ENCODE measurements at regions not wholly inside any gene's neighbourhood (a gene's known extent, or its start where the extent isn't known, plus 50 kb on each side); places are given as distances from the start of the nearest gene placed in this dataset.
"Not testable (repeated sequence)": the region's sequence is repeated elsewhere in the genome, so short reads cannot be mapped to it uniquely, and the experiment has no call there.

GRCh38 chr3:191592105-191592504 lies 131.1 kb downstream of the PYDC2 start:
- DNase-seq: no peak
- Mint-ChIP-seq H3K27ac (no peak overlapping the region), H3K4me1 (ENCODE audit: low read depth) (no peaks in the 10 kb centered on the region), H3K27me3 (ENCODE audit: low read depth) (no peaks in the 10 kb centered on the region), H3K36me3 (ENCODE audit: low read depth) (no peaks in the 10 kb centered on the region), H3K9me3 (peaks cover 5% of the 10 kb centered on the region), H3K4me3 (no peak overlapping the region)
- CTCF ChIA-PET: no interaction called here
- intact Hi-C loops (cut with micrococcal nuclease): no loop called here

GRCh38 chr3:191593486-191593885 lies 132.5 kb downstream of the PYDC2 start:
- DNase-seq: no peak
- no peaks in the 10 kb centered on the region for H3K27me3 Mint-ChIP-seq (ENCODE audit: low read depth)
- CTCF ChIA-PET: no interaction called here
- no peak overlapping the region for H3K27ac Mint-ChIP-seq
- peaks cover 5% of the 10 kb centered on the region for H3K9me3 Mint-ChIP-seq
- H3K4me3 Mint-ChIP-seq: no peak overlapping the region
- intact Hi-C loops (cut with micrococcal nuclease): no loop called here
- no peaks in the 10 kb centered on the region for H3K36me3 Mint-ChIP-seq (ENCODE audit: low read depth)
- H3K4me1 Mint-ChIP-seq (ENCODE audit: low read depth): no peaks in the 10 kb centered on the region

GRCh38 chr3:191615511-191615910 lies 154.5 kb downstream of the PYDC2 start:
- DNase-seq; H3K27ac Mint-ChIP-seq; CTCF ChIA-PET; H3K9me3 Mint-ChIP-seq; H3K27me3 Mint-ChIP-seq (ENCODE audit: low read depth); H3K4me3 Mint-ChIP-seq; H3K36me3 Mint-ChIP-seq (ENCODE audit: low read depth); H3K4me1 Mint-ChIP-seq (ENCODE audit: low read depth); intact Hi-C loops (cut with micrococcal nuclease): not testable (repeated sequence)

- H3K27me3 Mint-ChIP-seq (ENCODE audit: low read depth): no peaks in the 10 kb centered on the region
- H3K27ac Mint-ChIP-seq: no peak overlapping the region
These were observed 163.3 kb downstream of the PYDC2 start for GRCh38 chr3:191624299-191624698.

GRCh38 chr3:191627064-191627463 lies 166.1 kb downstream of the PYDC2 start:
- no peaks in the 10 kb centered on the region for H3K36me3 Mint-ChIP-seq (ENCODE audit: low read depth)
- H3K27ac Mint-ChIP-seq: no peak overlapping the region
- H3K9me3 Mint-ChIP-seq: peaks cover 4% of the 10 kb centered on the region
- no peaks in the 10 kb centered on the region for H3K4me1 Mint-ChIP-seq (ENCODE audit: low read depth)
- H3K4me3 Mint-ChIP-seq: no peak overlapping the region
- H3K27me3 Mint-ChIP-seq (ENCODE audit: low read depth): no peaks in the 10 kb centered on the region
- CTCF ChIA-PET: no interaction called here
- intact Hi-C loops (cut with micrococcal nuclease): no loop called here
- no peak for DNase-seq

More at GRCh38 chr3:191624299-191624698, 163.3 kb downstream of the PYDC2 start:
- no peak for DNase-seq
- Mint-ChIP-seq H3K9me3 (peaks cover 4% of the 10 kb centered on the region), H3K36me3 (ENCODE audit: low read depth) (no peaks in the 10 kb centered on the region), H3K4me3 (no peak overlapping the region), H3K4me1 (ENCODE audit: low read depth) (no peaks in the 10 kb centered on the region)
- CTCF ChIA-PET: no interaction called here
- intact Hi-C loops (cut with micrococcal nuclease): no loop called here

- Mint-ChIP-seq H3K36me3 (ENCODE audit: low read depth) (no peaks in the 10 kb centered on the region), H3K27ac (no peak overlapping the region), H3K27me3 (ENCODE audit: low read depth) (no peaks in the 10 kb centered on the region), H3K4me1 (ENCODE audit: low read depth) (no peaks in the 10 kb centered on the region), H3K4me3 (no peak overlapping the region), H3K9me3 (peaks cover 2% of the 10 kb centered on the region)
- CTCF ChIA-PET: no interaction called here
- intact Hi-C loops (cut with micrococcal nuclease): no loop called here
- DNase-seq: no peak
These were observed 167.6 kb downstream of the PYDC2 start for GRCh38 chr3:191628571-191628970.

GRCh38 chr3:191631496-191631895 lies 170.5 kb downstream of the PYDC2 start:
- intact Hi-C loops (cut with micrococcal nuclease): no loop called here
- H3K9me3 Mint-ChIP-seq: no peaks in the 10 kb centered on the region
- H3K27ac Mint-ChIP-seq: no peak overlapping the region
- H3K27me3 Mint-ChIP-seq (ENCODE audit: low read depth): no peaks in the 10 kb centered on the region
- CTCF ChIA-PET: no interaction called here
- H3K36me3 Mint-ChIP-seq (ENCODE audit: low read depth): no peaks in the 10 kb centered on the region
- H3K4me1 Mint-ChIP-seq (ENCODE audit: low read depth): no peaks in the 10 kb centered on the region
- no peak overlapping the region for H3K4me3 Mint-ChIP-seq
- DNase-seq: no peak

GRCh38 chr3:191634902-191635301 lies 173.9 kb downstream of the PYDC2 start:
- no peaks in the 10 kb centered on the region for H3K27me3 Mint-ChIP-seq (ENCODE audit: low read depth)
- no peaks in the 10 kb centered on the region for H3K4me1 Mint-ChIP-seq (ENCODE audit: low read depth)
- H3K9me3 Mint-ChIP-seq: peaks cover 3% of the 10 kb centered on the region
- CTCF ChIA-PET: interaction anchor here (0.7 kb wide), 1 partner anchor 102 kb away, joined by 3 read pairs; no protein-coding TSS in a partner anchor
- intact Hi-C loops (cut with micrococcal nuclease): no loop called here
- H3K36me3 Mint-ChIP-seq (ENCODE audit: low read depth): no peaks in the 10 kb centered on the region
- no peak overlapping the region for H3K27ac Mint-ChIP-seq
- no peak overlapping the region for H3K4me3 Mint-ChIP-seq
- DNase-seq: no peak

- no peak overlapping the region for H3K27ac Mint-ChIP-seq
- H3K4me1 Mint-ChIP-seq (ENCODE audit: low read depth): no peaks in the 10 kb centered on the region
- H3K27me3 Mint-ChIP-seq (ENCODE audit: low read depth): no peaks in the 10 kb centered on the region
- no peaks in the 10 kb centered on the region for H3K36me3 Mint-ChIP-seq (ENCODE audit: low read depth)
- H3K9me3 Mint-ChIP-seq: peaks cover 8% of the 10 kb centered on the region
- no peak for DNase-seq
- intact Hi-C loops (cut with micrococcal nuclease): no loop called here
- no peak overlapping the region for H3K4me3 Mint-ChIP-seq
- CTCF ChIA-PET: no interaction called here
These were observed 176.6 kb downstream of the PYDC2 start for GRCh38 chr3:191637611-191638010.

- CTCF ChIA-PET: no interaction called here
- H3K36me3 Mint-ChIP-seq (ENCODE audit: low read depth): no peaks in the 10 kb centered on the region
- no peak for DNase-seq
- no peak overlapping the region for H3K4me3 Mint-ChIP-seq
- no peak overlapping the region for H3K27ac Mint-ChIP-seq
- H3K4me1 Mint-ChIP-seq (ENCODE audit: low read depth): no peaks in the 10 kb centered on the region
- peaks cover 18% of the 10 kb centered on the region for H3K9me3 Mint-ChIP-seq
- intact Hi-C loops (cut with micrococcal nuclease): no loop called here
- no peaks in the 10 kb centered on the region for H3K27me3 Mint-ChIP-seq (ENCODE audit: low read depth)
These were observed 180.8 kb downstream of the PYDC2 start for GRCh38 chr3:191641789-191642188.

GRCh38 chr3:191644291-191644690 lies 183.3 kb downstream of the PYDC2 start:
- intact Hi-C loops (cut with micrococcal nuclease): no loop called here
- CTCF ChIA-PET: no interaction called here
- H3K36me3 Mint-ChIP-seq (ENCODE audit: low read depth): no peaks in the 10 kb centered on the region
- no peak overlapping the region for H3K4me3 Mint-ChIP-seq
- DNase-seq: no peak
- no peak overlapping the region for H3K27ac Mint-ChIP-seq
- no peaks in the 10 kb centered on the region for H3K4me1 Mint-ChIP-seq (ENCODE audit: low read depth)
- H3K9me3 Mint-ChIP-seq: peaks cover 24% of the 10 kb centered on the region
- H3K27me3 Mint-ChIP-seq (ENCODE audit: low read depth): no peaks in the 10 kb centered on the region

GRCh38 chr3:191646242-191646641 lies 185.3 kb downstream of the PYDC2 start:
- H3K4me3 Mint-ChIP-seq: no peak overlapping the region
- no peak overlapping the region for H3K27ac Mint-ChIP-seq
- peaks cover 28% of the 10 kb centered on the region for H3K9me3 Mint-ChIP-seq
- H3K4me1 Mint-ChIP-seq (ENCODE audit: low read depth): no peaks in the 10 kb centered on the region
- CTCF ChIA-PET: no interaction called here
- intact Hi-C loops (cut with micrococcal nuclease): no loop called here
- H3K27me3 Mint-ChIP-seq (ENCODE audit: low read depth): peaks cover 2% of the 10 kb centered on the region
- DNase-seq: no peak
- no peaks in the 10 kb centered on the region for H3K36me3 Mint-ChIP-seq (ENCODE audit: low read depth)

GRCh38 chr3:191648787-191649186 lies 187.8 kb downstream of the PYDC2 start:
- H3K36me3 Mint-ChIP-seq (ENCODE audit: low read depth): no peaks in the 10 kb centered on the region
- H3K4me3 Mint-ChIP-seq: no peak overlapping the region
- no peaks in the 10 kb centered on the region for H3K4me1 Mint-ChIP-seq (ENCODE audit: low read depth)
- peaks cover 3% of the 10 kb centered on the region for H3K27me3 Mint-ChIP-seq (ENCODE audit: low read depth)
- no peak overlapping the region for H3K27ac Mint-ChIP-seq
- intact Hi-C loops (cut with micrococcal nuclease): no loop called here
- H3K9me3 Mint-ChIP-seq: peaks cover 29% of the 10 kb centered on the region
- DNase-seq: no peak
- CTCF ChIA-PET: no interaction called here

GRCh38 chr3:191649626-191650025 lies 188.7 kb downstream of the PYDC2 start:
- Mint-ChIP-seq H3K27ac (no peak overlapping the region), H3K9me3 (peaks cover 29% of the 10 kb centered on the region), H3K4me3 (no peak overlapping the region), H3K4me1 (ENCODE audit: low read depth) (no peaks in the 10 kb centered on the region), H3K27me3 (ENCODE audit: low read depth) (peaks cover 3% of the 10 kb centered on the region), H3K36me3 (ENCODE audit: low read depth) (no peaks in the 10 kb centered on the region)
- intact Hi-C loops (cut with micrococcal nuclease): no loop called here
- CTCF ChIA-PET: interaction anchor here (0.6 kb wide), 1 partner anchor 16 kb away, joined by 3 read pairs; no protein-coding TSS in a partner anchor
- no peak for DNase-seq
